Ishikawa (cell line): ENCODE measurements at regions not wholly inside any gene's neighbourhood (a gene's known extent, or its start where the extent isn't known, plus 50 kb on each side); places are given as distances from the start of the nearest gene placed in this dataset.

Source experiments
- CEBPB ChIP-seq: IDR thresholded peaks from 2 replicates; pipeline ENCODE4 v1.6.1; 2012
- EGR1 ChIP-seq: IDR thresholded peaks from 2 replicates; pipeline ENCODE4 v1.6.1; 2012
- EP300 ChIP-seq: IDR thresholded peaks from 2 replicates; pipeline ENCODE4 v1.6.1; 2012; ENCODE audit warnings: borderline replicate concordance
- FOXM1 ChIP-seq: IDR thresholded peaks from 2 replicates; pipeline ENCODE4 v1.6.1; 2012; ENCODE audit warnings: low read depth, borderline replicate concordance
- MAX ChIP-seq: IDR thresholded peaks from 2 replicates; pipeline ENCODE4 v1.6.1; 2012
- NFIC ChIP-seq: IDR thresholded peaks from 2 replicates; pipeline ENCODE4 v1.6.1; 2012
- RAD21 ChIP-seq: IDR thresholded peaks from 2 replicates; pipeline ENCODE4 v1.6.1; 2012; ENCODE audit warnings: low read depth
- REST ChIP-seq: IDR thresholded peaks from 2 replicates; pipeline ENCODE4 v1.6.1; 2012; ENCODE audit warnings: low read depth, mild to moderate bottlenecking
- TAF1 ChIP-seq: IDR thresholded peaks from 2 replicates; pipeline ENCODE4 v1.6.1; 2012; ENCODE audit warnings: low read depth, mild to moderate bottlenecking
- YY1 ChIP-seq: IDR thresholded peaks from 2 replicates; pipeline ENCODE4 v1.6.1; 2012; ENCODE audit warnings: low read depth
- ZBTB7A ChIP-seq: IDR thresholded peaks from 2 replicates; pipeline ENCODE4 v1.6.1; 2012; ENCODE audit warnings: low read depth

- TF ChIP-seq YY1 (no peak), FOXM1 (no peak), CEBPB (no peak), TAF1 (no peak), MAX (no peak), EP300 (no peak), REST (no peak), RAD21 (no peak), ZBTB7A (no peak), EGR1 (no peak), NFIC (no peak)
Measured at GRCh38 chr12:91507754-91508153, 325.1 kb upstream of the DCN start.
